Skeletal muscle cell (primary cell): ENCODE measurements at regions not wholly inside any gene's neighbourhood (a gene's known extent, or its start where the extent isn't known, plus 50 kb on each side); places are given as distances from the start of the nearest gene placed in this dataset.

Experiments
- DNase-seq: peaks from one replicate; pipeline ENCODE4 v3.0.0-alpha.2; 2010; ENCODE audit warnings: low read depth
- H3K4me3 ChIP-seq: 2 replicates; pipeline ENCODE4 v1.5.1; 2011; ENCODE audit warnings: low read depth, mild to moderate bottlenecking, control low read depth, low read length, moderate library complexity

DNA sequence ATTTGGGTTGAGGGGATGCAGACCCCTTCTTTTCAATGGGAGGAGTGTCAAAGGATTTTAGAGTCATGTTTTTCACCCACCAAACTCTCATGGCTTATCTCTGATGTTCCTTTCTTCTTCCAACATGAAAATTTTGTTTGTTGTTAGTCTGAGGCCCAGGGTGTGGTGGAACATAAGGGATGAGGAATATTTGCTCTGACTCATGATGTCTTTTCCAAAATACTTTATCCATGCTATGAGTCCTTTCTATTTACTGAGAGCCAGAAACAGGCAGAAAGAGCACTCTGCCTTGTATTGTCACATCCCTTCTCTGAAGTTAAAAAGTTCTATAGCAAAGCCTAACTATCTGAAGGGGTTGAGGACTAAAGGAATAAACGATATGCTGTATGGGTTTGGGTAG is 61.6 kb upstream of the GYPA start:
- no peak overlapping the region for H3K4me3 ChIP-seq
- no peak for DNase-seq

DNA sequence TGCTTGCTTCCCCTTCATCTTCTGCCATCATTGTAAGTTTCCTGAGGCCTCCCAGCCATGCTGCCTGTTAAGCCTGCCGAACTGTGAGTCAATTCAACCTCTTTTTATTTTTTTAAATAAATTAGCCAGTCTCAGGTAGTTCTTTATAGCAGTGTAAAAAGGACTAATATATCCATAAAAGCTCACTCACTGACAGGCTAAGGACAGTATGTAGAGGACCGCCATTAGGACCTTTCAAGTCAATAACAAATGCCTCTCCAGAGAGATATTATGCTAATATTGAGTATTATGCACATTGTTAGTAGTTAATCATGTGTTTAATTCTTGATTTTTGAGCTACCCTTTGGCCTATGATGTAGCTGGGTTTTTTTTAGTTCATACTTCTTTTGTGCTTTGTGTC is 62.6 kb upstream of the GYPA start:
- DNase-seq, result no peak
- H3K4me3 ChIP-seq, result no peak overlapping the region

DNA sequence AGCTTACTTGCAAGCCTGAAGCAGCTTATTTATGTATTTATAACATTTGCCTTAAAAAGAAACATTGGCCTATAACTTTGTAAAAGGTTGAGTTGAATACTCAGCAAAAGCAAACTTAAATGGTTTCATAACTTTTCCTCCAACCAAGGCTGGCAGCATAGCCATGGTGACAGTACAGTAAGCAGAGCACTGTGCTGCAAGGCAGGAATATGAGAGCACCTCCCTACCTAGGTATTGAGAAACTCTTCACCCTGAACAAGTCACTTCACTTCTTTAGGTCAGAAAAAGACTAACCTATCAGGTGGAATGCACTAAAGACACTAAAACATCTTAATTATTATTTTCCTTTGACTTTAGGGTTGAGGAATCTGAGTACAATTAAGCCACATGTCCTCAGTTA is 63.9 kb upstream of the GYPA start:
- no peak for DNase-seq
- no peak overlapping the region for H3K4me3 ChIP-seq

DNA sequence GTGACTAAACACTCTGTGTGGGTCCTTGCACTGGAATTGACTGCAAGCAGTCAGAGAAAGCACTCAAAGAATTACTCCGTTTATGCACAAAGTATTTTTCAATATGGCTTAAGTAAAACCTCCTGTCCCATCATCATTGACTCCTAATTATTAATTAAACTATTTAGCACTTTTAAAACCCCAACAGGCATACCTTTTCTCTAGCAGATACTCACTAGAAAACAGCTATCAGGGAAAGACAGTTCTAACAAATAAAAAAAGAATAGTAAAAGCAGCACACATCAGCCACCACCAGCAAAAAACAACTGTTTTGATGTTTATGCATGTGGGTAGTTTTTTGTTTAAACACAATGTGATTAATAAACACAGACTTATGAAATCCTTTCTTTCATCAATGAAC is 66.2 kb upstream of the GYPA start:
- no peak overlapping the region for H3K4me3 ChIP-seq
- no peak for DNase-seq

DNA sequence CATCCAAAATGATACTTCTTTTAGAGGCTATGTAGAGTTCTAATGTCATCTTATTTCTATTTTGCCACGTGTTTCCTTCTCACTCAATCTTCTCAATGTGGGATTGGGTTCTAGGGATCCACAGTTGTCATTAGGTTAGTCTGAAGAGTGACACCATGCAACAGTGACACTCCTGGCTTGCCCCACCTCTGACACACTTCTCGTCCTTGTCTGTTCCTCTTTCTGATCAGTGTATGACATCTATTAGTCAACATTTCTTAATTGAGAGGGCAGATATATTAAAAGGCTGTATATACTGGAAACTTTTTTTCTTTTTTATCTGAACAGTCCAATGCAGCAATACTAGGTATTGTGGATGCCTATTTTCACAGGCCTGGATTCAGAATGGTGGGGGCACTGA is 67.6 kb upstream of the GYPA start:
- no peak for DNase-seq
- H3K4me3 ChIP-seq, result no peak overlapping the region

DNA sequence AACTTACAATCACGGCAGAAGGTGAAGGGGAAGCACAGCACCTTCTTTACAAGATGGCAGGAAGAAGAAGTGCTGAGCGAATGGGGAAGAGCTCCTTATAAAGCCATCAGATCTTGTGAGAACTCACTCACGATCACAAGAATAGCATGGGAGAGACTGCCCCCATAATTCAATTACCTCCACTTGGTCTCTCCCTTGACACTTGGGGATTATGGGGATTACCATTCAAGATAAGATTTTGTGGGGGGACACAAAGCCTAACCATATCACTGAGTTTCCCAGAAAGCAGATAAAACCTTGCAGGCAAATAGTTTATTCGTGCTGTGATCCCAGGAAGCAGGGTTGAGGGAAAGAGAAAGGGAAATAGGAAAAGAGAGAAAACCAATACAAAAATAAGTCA is 69.0 kb upstream of the GYPA start:
- DNase-seq, result no peak

DNA sequence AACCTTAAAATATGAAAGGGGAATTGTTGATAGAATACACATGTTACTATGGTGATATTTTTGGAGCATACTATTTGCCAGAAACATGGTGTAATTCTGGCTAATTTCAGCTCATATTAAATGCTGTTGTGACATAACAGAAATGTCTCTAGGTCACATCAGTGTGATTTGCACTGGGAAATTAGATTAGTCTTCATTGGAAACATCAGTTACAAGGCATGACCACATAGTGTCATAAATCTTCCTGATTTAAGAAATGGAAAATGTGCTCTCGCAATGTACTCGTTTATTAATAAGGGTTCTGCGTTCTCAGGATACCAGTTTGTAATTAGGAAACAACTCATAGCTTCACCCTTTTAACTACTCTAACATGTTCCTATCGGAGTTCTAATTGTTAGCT is 72.9 kb upstream of the GYPA start:
- no peak overlapping the region for H3K4me3 ChIP-seq
- DNase-seq, result no peak

More for the DNA sequence above, 69.0 kb upstream of the GYPA start:
- no peak overlapping the region for H3K4me3 ChIP-seq

DNA sequence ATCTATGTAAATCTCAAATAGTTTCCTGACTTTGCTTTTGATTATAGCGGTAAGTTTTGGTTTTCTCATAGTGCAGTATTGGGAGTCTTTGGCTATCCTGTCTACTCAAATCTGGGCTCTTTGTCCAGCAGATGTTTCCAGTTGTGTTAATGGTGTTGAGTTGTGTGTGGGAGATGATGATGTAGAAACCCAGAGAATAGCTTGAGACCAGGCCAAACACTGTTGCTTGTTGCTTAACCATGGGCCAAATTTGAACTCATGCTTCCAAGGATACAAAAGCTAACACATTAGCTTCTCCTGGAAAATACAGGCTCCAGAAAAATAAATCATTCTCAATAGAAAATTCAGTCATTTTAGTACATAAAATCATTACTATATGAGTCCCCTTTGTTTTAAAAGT is 82.6 kb upstream of the GYPA start:
- DNase-seq, result no peak

DNA sequence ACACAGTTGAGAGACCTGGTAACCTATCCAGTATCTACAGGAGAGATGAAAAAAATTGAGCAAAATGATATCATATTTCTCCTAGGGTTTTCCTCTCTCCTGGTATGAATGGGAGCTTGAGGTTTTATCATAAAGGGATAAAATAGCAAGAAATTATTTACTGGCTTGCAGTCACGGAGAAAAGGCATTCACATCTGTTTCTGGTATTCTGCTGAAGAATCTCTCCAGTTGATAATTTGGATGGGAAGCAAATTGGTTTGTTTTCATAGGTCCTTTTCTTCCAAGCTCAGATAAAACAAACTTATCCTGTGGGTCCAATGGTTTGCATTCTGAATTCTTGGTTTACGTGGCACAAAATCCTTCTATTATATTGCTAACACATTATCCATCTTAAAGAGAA is 83.1 kb upstream of the GYPA start:
- no peak for DNase-seq

More for the DNA sequence above, 82.6 kb upstream of the GYPA start:
- no peak overlapping the region for H3K4me3 ChIP-seq

DNA sequence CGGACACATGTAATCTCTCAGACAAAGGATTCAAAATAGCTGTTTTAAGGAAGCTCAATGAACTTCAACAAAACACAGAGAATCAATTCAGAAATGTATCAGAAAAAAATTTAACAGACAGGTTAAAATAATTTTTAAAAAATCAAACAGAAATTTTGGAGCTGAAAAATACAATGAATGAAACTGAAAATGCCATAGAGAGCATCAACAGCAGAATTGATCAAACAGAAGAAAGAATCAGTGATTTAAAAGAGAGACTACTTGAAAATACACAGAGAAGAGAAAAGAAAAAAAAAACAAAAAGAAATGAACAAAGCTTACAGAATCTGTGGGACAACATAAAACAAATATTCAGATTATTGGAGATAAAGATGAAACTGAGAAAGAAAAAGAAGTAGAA is 118.8 kb upstream of the GYPA start:
- H3K4me3 ChIP-seq, result no peak overlapping the region
- no peak for DNase-seq

More for the DNA sequence above, 83.1 kb upstream of the GYPA start:
- H3K4me3 ChIP-seq, result no peak overlapping the region

DNA sequence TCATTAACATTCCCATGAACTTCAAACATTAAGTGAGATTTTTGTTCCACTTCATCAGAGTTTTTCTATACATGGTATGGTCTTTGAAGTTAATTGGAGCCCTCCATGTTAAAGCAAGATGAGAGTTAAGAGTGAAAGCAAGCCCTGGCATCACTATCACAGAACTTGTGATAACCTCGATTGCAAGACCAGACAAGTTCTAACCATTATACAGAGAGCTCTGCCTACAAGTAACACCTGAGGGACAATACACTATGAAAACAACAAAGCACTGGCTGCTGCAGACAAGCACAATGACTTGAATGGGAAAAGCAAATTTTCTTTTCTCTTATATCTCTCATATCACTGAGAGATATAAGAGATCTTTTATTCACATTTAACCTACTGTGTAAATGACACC is 126.6 kb upstream of the GYPA start:
- DNase-seq, result no peak
- H3K4me3 ChIP-seq, result no peak overlapping the region

DNA sequence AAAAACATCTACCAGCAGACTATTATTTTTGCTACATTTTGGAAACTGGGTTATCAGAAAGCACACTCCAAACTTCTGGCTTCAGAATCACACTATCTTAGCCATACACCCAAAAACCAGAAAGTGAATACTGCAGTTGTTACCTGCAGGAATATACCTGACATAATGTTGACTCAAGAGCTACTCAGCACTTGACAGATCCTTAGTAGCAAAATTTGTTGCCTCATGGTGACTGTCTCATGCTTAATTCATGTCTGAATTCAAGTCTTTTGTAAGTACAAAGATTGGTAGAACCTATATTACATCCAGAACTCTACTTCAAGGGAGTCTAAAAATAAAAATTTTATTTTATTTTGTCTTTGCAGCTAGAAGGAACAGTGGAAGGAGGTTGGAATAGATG is 140.2 kb upstream of the GYPA start:
- DNase-seq, result no peak
- no peak overlapping the region for H3K4me3 ChIP-seq

DNA sequence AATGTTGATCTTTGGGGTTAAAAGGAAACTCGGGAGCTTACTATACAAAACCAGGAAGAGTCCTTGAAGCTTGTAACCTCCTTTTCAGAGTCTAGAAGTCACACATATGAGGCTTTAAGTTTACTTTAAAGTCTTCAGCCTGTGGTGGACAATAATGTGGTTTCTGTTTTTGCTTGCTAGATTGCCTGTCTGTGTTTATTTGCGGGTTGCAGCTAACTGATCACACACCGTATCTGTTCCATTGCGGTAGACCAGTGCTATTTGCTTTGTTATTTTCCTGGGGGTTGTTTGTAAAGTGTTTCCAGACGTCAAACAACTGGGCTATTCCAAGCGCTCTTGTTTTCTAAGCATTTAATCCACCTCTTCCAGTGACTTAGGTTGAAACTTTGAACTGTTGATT is 143.0 kb upstream of the GYPA start:
- DNase-seq, result no peak
- H3K4me3 ChIP-seq, result no peak overlapping the region

DNA sequence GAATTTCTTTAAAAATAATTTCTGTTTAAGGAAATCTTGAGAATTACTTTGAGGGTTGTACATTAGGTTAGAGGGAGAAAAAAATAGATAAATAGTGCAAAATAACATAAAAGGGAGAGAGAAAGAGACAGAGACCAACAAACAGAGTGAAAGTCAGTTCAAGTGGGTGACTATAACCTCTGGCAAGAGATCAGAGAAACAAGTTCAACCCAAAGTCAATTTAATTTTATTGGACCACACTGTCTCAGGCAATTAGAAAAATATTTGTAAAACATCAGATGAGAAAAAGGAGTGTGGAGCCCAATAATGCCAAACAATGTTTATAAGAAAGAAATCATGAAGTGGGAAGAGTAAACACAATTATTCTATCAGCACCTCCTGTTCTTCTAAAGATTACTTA is 143.5 kb upstream of the GYPA start:
- DNase-seq, result no peak
- no peak overlapping the region for H3K4me3 ChIP-seq

DNA sequence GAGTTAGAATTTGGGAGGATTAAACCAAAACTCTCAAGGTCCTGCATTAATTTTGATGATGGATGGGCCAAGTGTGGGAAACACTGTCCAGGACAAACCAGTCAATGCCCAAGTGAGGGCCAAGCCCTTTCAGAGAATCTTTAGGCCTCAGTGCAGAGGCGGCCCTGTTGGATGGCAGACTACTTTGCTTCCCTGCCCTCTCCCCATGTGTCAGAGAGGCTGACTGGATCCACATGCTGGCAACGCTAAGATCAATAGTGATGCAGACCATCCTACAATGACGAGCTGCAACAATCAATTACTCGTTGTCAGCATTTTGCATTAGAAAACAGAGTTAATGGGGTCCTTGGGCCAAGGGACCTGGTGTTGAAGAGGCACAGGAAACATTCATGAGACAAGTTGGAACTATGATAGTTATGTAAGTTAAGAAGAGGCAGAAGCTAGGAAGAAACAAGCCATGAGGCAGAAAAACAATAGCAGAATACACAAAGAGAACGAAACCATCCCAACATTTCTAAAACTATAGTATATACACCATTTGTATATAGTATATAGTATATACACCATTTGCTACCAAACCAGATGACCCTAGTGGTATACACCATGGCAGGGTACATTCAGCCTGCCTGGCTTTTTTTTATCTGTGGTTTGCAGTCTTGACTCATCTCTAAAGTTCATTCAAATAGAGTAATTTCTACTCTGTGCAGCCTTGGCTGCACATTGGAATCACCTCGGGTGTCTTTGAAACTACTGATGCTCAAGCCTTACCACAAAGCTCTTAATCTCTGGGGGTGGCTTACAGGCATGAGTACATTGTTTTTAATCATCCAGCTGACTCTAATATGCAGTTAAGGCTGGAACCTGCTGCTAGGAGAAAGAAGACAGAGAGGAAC is 147.7 kb upstream of the GYPA start:
- no peak overlapping the region for H3K4me3 ChIP-seq
- DNase-seq, result no peak

DNA sequence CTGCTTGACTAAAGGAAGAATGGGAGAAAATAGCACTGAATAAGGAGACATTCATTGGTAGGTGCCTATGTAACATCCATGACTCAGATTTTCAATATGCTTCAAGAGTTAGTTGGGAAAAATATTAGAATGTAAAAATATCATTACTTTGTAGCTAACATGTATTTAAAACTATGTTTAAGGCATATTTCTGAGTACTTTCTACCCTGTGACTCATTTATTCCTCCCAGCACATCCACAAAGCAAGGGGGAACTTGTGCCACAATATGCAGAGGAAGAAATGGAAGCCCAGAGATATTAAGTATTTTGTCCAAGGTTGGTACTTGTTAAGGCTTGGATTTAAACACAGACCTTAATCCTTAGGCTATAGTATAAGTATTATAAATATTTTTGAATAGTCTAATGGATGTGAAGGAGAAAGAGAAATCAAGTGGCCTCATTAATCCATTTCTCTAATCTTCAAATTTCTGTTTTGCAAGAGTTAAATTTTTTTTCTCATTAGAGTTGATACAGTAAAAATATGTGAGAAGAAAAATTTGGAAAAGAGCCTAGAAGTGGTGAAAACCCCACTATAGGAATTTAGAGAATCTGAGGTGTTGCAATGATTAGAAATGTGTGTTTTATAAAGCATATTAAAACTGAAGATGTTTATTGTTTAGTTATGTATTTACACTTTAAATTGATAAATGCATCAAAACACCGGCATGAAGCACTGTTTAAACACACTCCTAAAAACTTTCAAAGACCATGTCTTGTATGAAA is 149.3 kb upstream of the GYPA start:
- H3K4me3 ChIP-seq, result no peak overlapping the region
- no peak for DNase-seq

DNA sequence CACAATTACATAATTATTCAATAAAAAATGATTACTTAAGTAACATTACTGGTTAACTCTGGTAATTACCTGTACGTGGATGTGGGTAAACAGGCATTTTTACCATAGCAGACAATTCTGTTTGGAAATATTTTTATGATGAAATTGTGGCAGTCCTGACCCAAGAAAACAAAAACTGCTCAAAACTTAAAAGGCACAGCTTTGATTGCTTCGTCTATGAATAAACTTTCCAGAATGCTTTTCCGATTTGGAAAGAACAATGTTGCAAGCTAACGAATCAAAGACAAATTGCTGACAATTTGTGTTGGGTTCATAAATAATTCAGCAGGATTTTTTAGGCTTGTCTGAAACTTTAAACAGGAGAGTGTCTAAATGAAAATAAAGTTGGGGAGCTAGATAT is 150.6 kb upstream of the GYPA start:
- no peak overlapping the region for H3K4me3 ChIP-seq
- DNase-seq, result no peak

DNA sequence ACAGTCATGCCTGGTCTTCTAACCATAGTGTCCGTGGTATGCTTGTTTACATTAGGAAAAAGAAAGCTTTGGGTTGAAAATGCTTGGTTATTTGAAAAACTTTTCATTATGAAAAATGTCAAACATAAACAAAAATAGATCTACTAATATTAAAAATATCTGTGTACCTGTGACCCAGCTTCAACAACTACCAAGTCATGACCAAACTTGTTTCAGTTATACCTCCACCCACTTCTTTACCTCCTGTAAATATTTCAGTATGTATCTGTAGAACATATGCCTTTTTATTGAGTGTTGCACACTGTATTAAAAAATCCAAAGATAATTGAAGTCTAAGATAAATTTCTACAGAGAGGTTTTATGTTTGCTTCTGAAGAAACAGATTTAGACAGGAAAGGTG is 153.7 kb upstream of the GYPA start:
- H3K4me3 ChIP-seq, result no peak overlapping the region
- no peak for DNase-seq

DNA sequence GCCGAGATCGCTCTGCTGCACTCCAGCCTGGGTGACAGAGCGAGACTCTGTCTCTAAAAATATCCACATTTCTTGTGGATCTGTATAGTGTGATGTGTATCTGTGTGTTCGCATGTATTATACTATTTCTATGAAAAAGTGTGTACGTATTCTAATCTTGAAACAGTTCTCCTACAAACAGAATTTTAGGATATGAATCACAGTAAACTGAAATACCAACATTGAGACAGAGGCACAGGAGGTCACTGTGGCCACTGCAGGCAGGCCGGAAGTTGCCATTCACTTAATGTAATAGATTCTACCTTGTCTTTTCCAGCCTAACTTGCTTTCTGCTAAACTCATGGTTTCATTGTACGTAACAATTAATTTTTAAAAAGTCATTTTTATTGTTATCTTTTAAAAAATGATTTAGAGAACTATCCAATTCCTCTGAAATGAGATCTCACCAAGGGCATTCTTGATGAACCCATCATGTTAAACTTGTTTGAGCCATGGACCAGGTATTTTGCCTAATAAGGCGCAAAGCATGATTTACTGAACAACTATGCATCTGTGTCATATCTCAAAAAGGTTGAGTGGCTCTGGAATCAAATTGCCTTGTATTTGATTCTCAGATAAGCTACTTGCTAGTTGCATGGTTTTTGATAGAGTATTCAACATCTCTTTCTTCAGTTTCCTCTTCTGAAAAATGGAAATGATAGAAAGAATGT is 154.9 kb upstream of the GYPA start:
- no peak for DNase-seq
- no peak overlapping the region for H3K4me3 ChIP-seq

DNA sequence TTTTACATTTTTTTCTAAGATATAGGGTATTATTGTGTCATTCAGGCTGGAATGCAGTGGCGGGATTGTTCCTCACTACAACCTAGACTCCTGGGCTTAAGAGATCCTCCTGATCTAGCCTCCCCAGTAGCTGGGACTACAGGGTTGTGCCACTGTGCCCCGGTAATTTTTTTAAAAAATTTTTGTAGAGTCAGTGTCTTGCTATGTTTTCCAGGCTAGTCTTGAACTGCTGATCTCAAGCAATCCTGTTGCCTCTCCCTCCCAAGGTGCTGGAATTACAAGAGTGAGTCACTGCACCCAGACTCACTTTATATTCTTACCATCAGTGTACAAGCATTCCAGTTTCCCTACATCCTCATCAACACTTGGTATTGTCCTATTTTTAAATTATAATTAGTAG is 156.4 kb upstream of the GYPA start:
- no peak for DNase-seq
- H3K4me3 ChIP-seq, result no peak overlapping the region
